Dendritic cell treated with granulocyte-macrophage colony-stimulating factor and Interleukin-4, amounts not matched to agents 40 ng/mL and 50 ng/mL, for 4 days (primary cell): ENCODE measurements at regions not wholly inside any gene's neighbourhood (a gene's known extent, or its start where the extent isn't known, plus 50 kb on each side); places are given as distances from the start of the nearest gene placed in this dataset.

ENCODE experiments used
- H3K27ac Mint-ChIP-seq: one replicate; pipeline ENCODE4 v1.8.0; 2022; ENCODE audit warnings: mild to moderate bottlenecking, mixed read lengths
- H3K27me3 Mint-ChIP-seq: one replicate; pipeline ENCODE4 v1.8.0; 2022; ENCODE audit warnings: mild to moderate bottlenecking, mixed read lengths
- H3K36me3 Mint-ChIP-seq: one replicate; pipeline ENCODE4 v1.8.0; 2022; ENCODE audit warnings: low read depth, mixed read lengths
- H3K4me1 Mint-ChIP-seq: one replicate; pipeline ENCODE4 v1.8.0; 2022; ENCODE audit warnings: low read depth, mixed read lengths
- H3K4me3 Mint-ChIP-seq: one replicate; pipeline ENCODE4 v1.8.0; 2022; ENCODE audit warnings: mild to moderate bottlenecking, moderate library complexity, mixed read lengths
- H3K9me3 Mint-ChIP-seq: one replicate; pipeline ENCODE4 v1.8.0; 2022; ENCODE audit warnings: mixed read lengths
- intact Hi-C: fragments of 100-400 bp; cut with micrococcal nuclease; formaldehyde crosslinking; loops from one replicate; pipeline ENCODE4 v1.15.0; 2022

DNA sequence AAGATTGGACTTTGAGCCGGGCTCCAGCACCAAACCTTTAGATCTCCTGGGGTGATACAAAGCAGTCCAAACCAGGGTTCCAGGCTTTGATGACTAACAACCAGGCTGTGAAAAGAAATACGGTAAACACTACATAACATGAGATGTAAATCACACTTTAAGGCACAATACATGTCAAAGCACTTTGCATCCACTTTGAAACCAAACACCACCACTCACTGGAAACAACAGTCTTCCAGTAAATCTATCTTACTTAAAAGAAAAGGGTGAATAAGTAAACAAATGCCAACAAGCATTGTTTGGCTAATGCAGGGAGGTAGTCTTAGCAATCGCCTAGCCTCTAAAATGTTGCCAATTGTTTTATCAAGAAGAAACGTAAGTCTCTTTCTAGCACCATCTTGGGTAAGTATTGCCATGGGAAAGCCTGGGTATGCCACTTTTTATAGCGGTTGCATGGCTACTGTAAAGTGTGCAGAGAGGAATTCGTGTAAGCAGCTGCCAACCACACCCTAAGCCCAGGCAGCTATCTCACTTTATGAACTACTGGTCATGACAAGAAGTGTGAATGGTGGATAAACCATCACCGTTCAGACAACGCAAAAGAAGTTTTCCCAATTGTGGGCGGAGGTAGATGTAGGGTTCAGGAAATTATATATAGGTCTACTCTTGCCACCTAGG, 267.4 kb upstream of the PSMD7 start:
- no peaks in the 10 kb centered on the region for H3K36me3 Mint-ChIP-seq
- H3K27ac Mint-ChIP-seq: no peak overlapping the region
- H3K9me3 Mint-ChIP-seq: no peaks in the 10 kb centered on the region
- peaks cover 8% of the 10 kb centered on the region for H3K27me3 Mint-ChIP-seq
- H3K4me1 Mint-ChIP-seq: peaks cover 6% of the 10 kb centered on the region
- H3K4me3 Mint-ChIP-seq: no peak overlapping the region
- intact Hi-C loops: no loop called here

DNA sequence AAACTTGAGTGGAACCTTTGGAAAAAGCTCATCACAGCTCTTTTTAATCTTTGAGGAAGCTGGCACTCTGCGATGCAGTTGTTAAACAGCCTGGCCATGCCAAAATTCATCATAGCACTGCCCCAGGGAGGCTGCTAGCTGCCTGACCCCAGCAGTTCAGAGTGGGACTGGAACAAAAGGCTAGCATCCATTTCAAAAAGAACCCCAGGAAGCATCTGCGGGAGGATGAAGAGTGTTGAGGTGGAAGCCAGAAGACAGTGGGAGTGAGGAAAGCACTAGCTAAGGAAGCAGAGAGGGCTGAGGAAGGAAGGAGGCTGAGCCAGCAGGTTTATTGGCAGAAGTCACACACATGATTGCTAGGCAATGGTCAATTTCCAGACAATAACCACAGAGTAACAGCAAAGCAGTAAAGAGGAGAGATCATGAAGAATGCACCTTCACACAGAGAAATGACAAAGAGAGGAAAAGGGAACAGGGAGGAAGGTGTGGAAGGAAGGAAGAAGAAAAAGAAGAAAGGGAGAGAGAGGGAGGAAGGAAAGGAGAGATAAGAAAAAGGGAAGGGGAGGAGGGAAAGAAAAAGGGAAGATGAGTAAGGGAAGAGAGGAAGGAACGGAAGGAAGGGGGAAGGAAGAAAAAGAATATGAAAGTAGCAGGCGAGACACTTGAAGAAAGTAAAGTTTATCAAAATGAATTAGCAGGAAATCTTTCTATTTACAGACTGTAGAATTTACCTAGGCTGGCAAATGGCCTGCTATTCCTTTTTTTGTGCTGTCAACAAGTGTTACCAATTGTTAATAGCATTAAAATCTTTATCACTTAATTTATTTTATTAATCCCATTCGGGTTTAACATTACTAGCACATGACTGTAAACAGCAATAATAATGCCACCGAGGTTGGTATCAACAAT, 270.0 kb upstream of the PSMD7 start:
- H3K27me3 Mint-ChIP-seq: peaks cover 3% of the 10 kb centered on the region
- no peak overlapping the region for H3K4me3 Mint-ChIP-seq
- intact Hi-C loops: no loop called here
- H3K27ac Mint-ChIP-seq: no peak overlapping the region
- H3K9me3 Mint-ChIP-seq: no peaks in the 10 kb centered on the region
- no peaks in the 10 kb centered on the region for H3K36me3 Mint-ChIP-seq
- H3K4me1 Mint-ChIP-seq: peaks cover 6% of the 10 kb centered on the region

GRCh38 chr16:74024953-74025352, 271.7 kb upstream of the PSMD7 start:
- no peaks in the 10 kb centered on the region for H3K9me3 Mint-ChIP-seq
- intact Hi-C loops: no loop called here
- H3K4me3 Mint-ChIP-seq: no peak overlapping the region
- peaks cover 3% of the 10 kb centered on the region for H3K27me3 Mint-ChIP-seq
- peaks cover 6% of the 10 kb centered on the region for H3K4me1 Mint-ChIP-seq
- H3K27ac Mint-ChIP-seq: no peak overlapping the region
- H3K36me3 Mint-ChIP-seq: no peaks in the 10 kb centered on the region

DNA sequence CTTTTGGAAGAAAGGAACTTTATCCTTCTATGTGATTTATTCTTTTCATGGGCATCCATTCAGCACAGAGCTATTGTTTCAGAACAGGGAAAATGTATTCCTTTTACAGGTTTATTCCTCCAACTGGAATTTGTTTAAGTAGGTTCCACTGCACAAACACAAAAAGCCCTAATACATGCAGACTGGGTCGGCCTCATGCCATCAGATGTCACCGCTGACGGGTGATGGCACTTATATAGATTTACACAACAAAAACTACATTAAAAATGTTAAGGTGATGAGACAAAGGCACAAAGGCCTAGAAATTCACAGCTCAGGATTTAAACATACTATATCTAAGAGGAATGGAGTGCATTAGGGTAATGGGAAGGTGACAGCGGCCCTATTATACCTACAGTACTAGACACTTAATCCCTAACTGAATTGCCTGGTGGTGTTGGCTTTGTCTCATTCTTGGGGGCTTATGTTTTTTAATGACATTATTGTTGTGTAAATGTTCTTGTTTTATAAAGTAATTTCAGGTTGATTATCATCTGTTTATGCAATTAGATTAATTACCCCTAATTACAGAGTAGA, 276.4 kb upstream of the PSMD7 start:
- no peaks in the 10 kb centered on the region for H3K4me1 Mint-ChIP-seq
- no peaks in the 10 kb centered on the region for H3K9me3 Mint-ChIP-seq
- H3K36me3 Mint-ChIP-seq: no peaks in the 10 kb centered on the region
- no peaks in the 10 kb centered on the region for H3K27me3 Mint-ChIP-seq
- intact Hi-C loops: no loop called here
- H3K27ac Mint-ChIP-seq: no peak overlapping the region
- no peak overlapping the region for H3K4me3 Mint-ChIP-seq

DNA sequence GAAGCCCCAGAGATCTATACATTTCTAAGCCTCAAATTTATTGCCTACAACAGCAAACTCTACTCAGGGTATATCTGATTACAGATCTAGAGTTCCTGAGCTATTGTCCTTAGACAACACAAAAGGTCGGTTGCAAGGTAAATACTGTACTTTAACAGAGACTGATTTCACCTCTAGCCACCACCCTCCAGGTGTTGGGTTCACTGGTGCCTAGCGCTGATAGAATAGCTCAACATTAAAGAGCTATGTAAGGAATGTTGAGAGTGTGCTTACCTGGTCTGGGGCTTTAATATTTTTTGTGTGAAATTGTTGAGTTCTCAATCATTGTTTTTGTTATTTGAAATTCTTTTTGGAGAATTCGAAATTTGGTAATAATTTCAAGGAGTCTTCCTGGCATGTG, 277.0 kb upstream of the PSMD7 start:
- Mint-ChIP-seq H3K36me3 (no peaks in the 10 kb centered on the region), H3K4me1 (no peaks in the 10 kb centered on the region), H3K27me3 (no peaks in the 10 kb centered on the region), H3K27ac (no peak overlapping the region), H3K9me3 (no peaks in the 10 kb centered on the region), H3K4me3 (no peak overlapping the region)
- intact Hi-C loops: no loop called here

DNA sequence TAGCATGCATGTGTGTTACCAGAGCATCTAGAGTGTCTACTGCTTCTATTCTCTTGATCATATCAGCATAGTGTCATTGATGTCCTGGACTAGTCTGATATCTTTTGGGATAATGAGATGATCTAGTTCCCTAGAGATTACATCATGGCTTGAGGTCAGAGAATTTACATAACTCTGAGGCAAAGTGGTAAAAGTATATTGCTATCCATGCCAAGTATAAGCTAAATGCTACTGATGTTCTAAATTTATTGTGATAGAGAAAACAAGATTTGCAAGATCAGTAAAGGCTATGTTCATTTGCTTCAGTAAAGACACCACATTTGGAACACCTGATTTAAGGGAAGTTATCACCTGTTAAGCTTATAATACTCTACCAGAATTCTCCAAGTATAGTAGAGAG, 280.7 kb upstream of the PSMD7 start:
- intact Hi-C loops: no loop called here
- Mint-ChIP-seq H3K4me1 (no peaks in the 10 kb centered on the region), H3K4me3 (no peak overlapping the region), H3K27ac (no peak overlapping the region), H3K27me3 (no peaks in the 10 kb centered on the region), H3K9me3 (no peaks in the 10 kb centered on the region), H3K36me3 (no peaks in the 10 kb centered on the region)

DNA sequence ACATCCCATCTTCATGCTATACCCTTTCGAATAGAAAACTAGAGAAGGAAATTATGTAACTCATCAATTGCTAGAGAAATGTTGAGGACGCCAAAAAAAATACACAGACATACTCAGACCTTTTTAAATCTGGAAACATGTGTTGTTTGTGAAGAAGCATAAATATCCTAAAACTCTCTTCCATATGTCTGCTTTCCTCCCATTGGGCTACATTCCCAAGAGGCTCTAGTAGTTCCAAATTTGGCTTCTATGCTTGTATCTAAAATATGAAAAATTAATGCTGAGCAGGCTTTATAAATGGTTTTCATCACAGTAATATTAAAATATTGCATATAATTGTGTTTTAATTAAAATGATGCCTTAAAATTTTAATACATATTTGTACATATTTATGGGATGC, 297.9 kb upstream of the PSMD7 start:
- intact Hi-C loops: no loop called here
- Mint-ChIP-seq H3K4me1 (no peaks in the 10 kb centered on the region), H3K9me3 (peaks cover under 1% of the 10 kb centered on the region), H3K27me3 (no peaks in the 10 kb centered on the region), H3K36me3 (no peaks in the 10 kb centered on the region), H3K4me3 (no peak overlapping the region), H3K27ac (no peak overlapping the region)

DNA sequence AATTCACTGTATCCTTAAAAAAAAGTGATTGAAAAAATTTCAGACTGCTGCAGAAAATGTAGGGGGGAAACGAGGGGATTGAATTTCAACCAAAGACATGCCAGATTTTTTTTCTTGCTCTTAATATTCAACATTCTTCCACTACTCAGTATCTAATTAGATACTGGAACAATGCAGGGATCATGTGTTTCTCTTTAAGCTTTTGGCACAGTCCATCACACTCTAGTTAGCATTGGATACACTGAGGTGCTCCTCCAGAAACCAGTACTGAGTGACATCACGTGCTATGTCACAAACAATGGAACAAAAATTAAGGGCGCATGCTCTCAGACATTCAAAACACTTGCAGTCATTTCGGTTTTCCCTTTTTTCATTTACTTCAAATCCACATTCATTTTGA, 298.6 kb upstream of the PSMD7 start:
- Mint-ChIP-seq H3K4me3 (no peak overlapping the region), H3K27me3 (no peaks in the 10 kb centered on the region), H3K36me3 (no peaks in the 10 kb centered on the region), H3K9me3 (no peaks in the 10 kb centered on the region), H3K4me1 (no peaks in the 10 kb centered on the region), H3K27ac (no peak overlapping the region)
- intact Hi-C loops: no loop called here

DNA sequence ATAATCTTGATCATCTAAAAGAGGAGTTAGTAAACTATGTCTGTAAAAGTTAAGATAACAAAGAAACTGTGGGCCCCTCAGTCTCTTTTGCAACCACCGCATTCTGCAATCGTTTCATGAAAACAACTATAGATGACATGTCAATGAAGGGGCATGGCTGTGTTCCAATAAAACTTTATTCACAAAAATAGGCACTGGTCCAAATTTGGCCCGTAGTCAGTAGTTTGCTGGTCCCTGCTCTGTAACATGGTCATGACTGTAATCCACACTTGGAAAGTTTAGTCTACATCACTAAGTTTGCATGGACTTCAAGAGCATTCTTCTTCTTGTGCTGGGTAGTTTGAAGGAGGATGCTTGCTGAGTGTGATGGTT, 299.3 kb upstream of the PSMD7 start:
- no peaks in the 10 kb centered on the region for H3K36me3 Mint-ChIP-seq
- intact Hi-C loops: no loop called here
- H3K9me3 Mint-ChIP-seq: no peaks in the 10 kb centered on the region
- H3K4me3 Mint-ChIP-seq: no peak overlapping the region
- H3K4me1 Mint-ChIP-seq: no peaks in the 10 kb centered on the region
- no peaks in the 10 kb centered on the region for H3K27me3 Mint-ChIP-seq
- no peak overlapping the region for H3K27ac Mint-ChIP-seq

DNA sequence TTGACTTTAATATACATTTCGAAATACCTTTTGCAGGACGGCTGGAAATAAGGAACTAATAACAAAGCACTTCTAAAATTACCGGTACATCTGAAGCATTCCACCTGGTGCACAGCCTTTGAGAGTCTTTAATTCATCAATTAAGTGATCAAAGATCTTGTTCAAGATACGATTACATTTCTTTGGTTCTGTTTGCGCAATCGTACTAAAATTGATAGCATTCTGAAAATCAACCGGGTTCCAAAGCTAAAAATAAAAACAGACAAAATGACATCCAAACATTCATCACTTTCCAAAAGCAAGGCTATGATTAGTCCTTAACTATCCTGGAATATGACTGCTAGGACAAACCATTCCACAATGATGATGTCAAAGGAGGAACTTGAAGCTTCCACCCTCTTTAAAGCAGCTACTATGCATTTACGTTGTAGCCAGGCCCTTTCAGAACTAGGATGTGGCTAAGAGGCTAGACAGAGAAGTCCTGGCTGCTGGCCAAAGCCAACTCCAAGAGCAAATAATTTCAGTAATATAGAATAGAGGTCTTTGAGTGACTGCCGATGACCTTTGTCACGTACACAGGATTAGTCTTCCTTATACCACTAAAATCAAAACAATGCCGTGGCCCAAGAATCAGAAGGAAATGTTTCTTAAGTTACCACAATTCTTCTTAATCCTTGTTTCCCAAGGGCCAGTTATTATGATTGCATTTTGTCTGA, 299.8 kb upstream of the PSMD7 start:
- Mint-ChIP-seq H3K36me3 (no peaks in the 10 kb centered on the region), H3K27me3 (no peaks in the 10 kb centered on the region), H3K4me3 (no peak overlapping the region), H3K9me3 (no peaks in the 10 kb centered on the region), H3K4me1 (no peaks in the 10 kb centered on the region), H3K27ac (no peak overlapping the region)
- intact Hi-C loops: no loop called here

- no peaks in the 10 kb centered on the region for H3K36me3 Mint-ChIP-seq
- H3K4me3 Mint-ChIP-seq: no peak overlapping the region
- H3K27ac Mint-ChIP-seq: no peak overlapping the region
- H3K4me1 Mint-ChIP-seq: no peaks in the 10 kb centered on the region
- no peaks in the 10 kb centered on the region for H3K27me3 Mint-ChIP-seq
- intact Hi-C loops: no loop called here
- H3K9me3 Mint-ChIP-seq: no peaks in the 10 kb centered on the region
Measured at GRCh38 chr16:73993878-73994277, 302.7 kb upstream of the PSMD7 start.

- intact Hi-C loops: no loop called here
- Mint-ChIP-seq H3K36me3 (no peaks in the 10 kb centered on the region), H3K4me3 (no peak overlapping the region), H3K27me3 (no peaks in the 10 kb centered on the region), H3K27ac (no peak overlapping the region), H3K9me3 (peaks cover 48% of the 10 kb centered on the region), H3K4me1 (no peaks in the 10 kb centered on the region)
Measured at GRCh38 chr16:73978407-73978784, 318.2 kb upstream of the PSMD7 start.

DNA sequence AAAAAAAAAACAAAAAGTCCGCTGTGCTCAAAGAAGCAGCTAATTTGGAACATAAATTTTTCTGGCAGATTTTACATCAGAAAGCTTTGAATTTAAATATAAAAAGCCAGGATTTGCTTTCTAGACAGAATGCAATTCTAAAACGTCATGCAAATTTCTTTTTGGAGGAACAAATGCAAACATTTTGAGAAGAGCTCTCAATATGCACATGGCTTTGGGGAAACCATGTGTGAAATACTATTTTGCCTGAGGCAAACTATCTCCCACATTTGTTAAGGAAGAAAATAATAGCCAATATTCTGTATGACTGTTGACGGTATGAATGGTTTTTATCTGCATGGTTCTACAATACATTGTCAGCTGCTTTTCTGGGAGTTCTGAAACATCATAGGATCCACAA, 320.0 kb upstream of the PSMD7 start:
- intact Hi-C loops: no loop called here
- Mint-ChIP-seq H3K4me3 (no peak overlapping the region), H3K9me3 (peaks cover 30% of the 10 kb centered on the region), H3K27ac (no peak overlapping the region), H3K36me3 (no peaks in the 10 kb centered on the region), H3K4me1 (no peaks in the 10 kb centered on the region), H3K27me3 (no peaks in the 10 kb centered on the region)

DNA sequence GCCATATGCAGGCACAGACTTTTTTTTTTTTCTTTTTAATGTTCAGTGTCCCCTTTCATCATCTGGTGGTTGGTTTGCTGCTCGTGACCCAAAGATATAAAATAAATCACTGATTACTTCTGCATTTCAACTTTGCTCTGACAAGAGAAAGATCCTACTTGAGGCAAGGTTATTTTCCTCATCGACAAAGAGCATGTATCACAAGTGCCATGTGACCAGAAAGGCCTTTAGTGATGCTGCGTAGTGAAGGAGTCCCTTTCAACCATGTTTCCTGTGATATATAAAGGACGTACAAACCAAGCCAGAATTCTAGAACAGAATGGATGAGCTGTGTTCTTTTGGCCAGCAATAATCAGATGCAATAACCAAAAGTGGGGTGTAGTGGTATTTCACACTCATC, 323.4 kb upstream of the PSMD7 start:
- no peaks in the 10 kb centered on the region for H3K27me3 Mint-ChIP-seq
- peaks cover 12% of the 10 kb centered on the region for H3K9me3 Mint-ChIP-seq
- H3K4me1 Mint-ChIP-seq: no peaks in the 10 kb centered on the region
- H3K27ac Mint-ChIP-seq: no peak overlapping the region
- intact Hi-C loops: no loop called here
- H3K36me3 Mint-ChIP-seq: no peaks in the 10 kb centered on the region
- H3K4me3 Mint-ChIP-seq: no peak overlapping the region
